COR-L47 (cell line): ENCODE measurements at regions not wholly inside any gene's neighbourhood (a gene's known extent, or its start where the extent isn't known, plus 50 kb on each side); places are given as distances from the start of the nearest gene placed in this dataset.
"Not testable (repeated sequence)": the region's sequence is repeated elsewhere in the genome, so short reads cannot be mapped to it uniquely, and the experiment has no call there.

Experiments
- DNase-seq: peaks from one replicate; lab custom pipeline; 2025; lab: John Stamatoyannopoulos, UW

GRCh38 chr3:20482350-20482749 is 296.3 kb upstream of the SGO1 start:
- no peak for DNase-seq

GRCh38 chr3:20480786-20481365 is 294.9 kb upstream of the SGO1 start:
- DNase-seq = no peak

GRCh38 chr3:20478436-20478835 is 292.4 kb upstream of the SGO1 start:
- no peak for DNase-seq

- DNase-seq = not testable (repeated sequence)
These were observed 278.2 kb upstream of the SGO1 start for GRCh38 chr3:20464237-20464636.

- no peak for DNase-seq
These were observed 276.7 kb upstream of the SGO1 start for GRCh38 chr3:20462723-20463122.

- no peak for DNase-seq
These were observed 276.2 kb upstream of the SGO1 start for GRCh38 chr3:20462226-20462625.

GRCh38 chr3:20458994-20459716 is 273.1 kb upstream of the SGO1 start:
- DNase-seq = no peak

- no peak for DNase-seq
These were observed 270.5 kb upstream of the SGO1 start for GRCh38 chr3:20456511-20456910.

GRCh38 chr3:20451170-20451569 is 265.2 kb upstream of the SGO1 start:
- DNase-seq = no peak

- no peak for DNase-seq
These were observed 264.6 kb upstream of the SGO1 start for GRCh38 chr3:20450611-20451010.

GRCh38 chr3:20442846-20443245 is 256.8 kb upstream of the SGO1 start:
- DNase-seq = no peak

GRCh38 chr3:20427268-20427667 is 241.3 kb upstream of the SGO1 start:
- not testable (repeated sequence) for DNase-seq

GRCh38 chr3:20425138-20425537 is 239.1 kb upstream of the SGO1 start:
- DNase-seq = no peak

GRCh38 chr3:20424086-20424485 is 238.1 kb upstream of the SGO1 start:
- no peak for DNase-seq

- DNase-seq = no peak
These were observed 236.4 kb upstream of the SGO1 start for GRCh38 chr3:20422391-20422790.

- no peak for DNase-seq
These were observed 231.5 kb upstream of the SGO1 start for GRCh38 chr3:20417388-20418108.

GRCh38 chr3:20406611-20407011 is 220.6 kb upstream of the SGO1 start:
- DNase-seq = no peak

GRCh38 chr3:20405744-20406143 is 219.7 kb upstream of the SGO1 start:
- DNase-seq = no peak

GRCh38 chr3:20405231-20405630 is 219.2 kb upstream of the SGO1 start:
- DNase-seq = no peak

- no peak for DNase-seq
These were observed 218.7 kb upstream of the SGO1 start for GRCh38 chr3:20404741-20405100.

GRCh38 chr3:20403986-20404740 is 218.2 kb upstream of the SGO1 start:
- no peak for DNase-seq

GRCh38 chr3:20401253-20401652 is 215.2 kb upstream of the SGO1 start:
- no peak for DNase-seq

- no peak for DNase-seq
These were observed 214.7 kb upstream of the SGO1 start for GRCh38 chr3:20400686-20401085.
